Endothelial cell of umbilical vein (primary cell): ENCODE measurements at regions not wholly inside any gene's neighbourhood (a gene's known extent, or its start where the extent isn't known, plus 50 kb on each side); places are given as distances from the start of the nearest gene placed in this dataset.

ENCODE experiments used
- BruUV-seq: library from RNA; stranded (reverse); fragments of 400-500 nt; replicated peaks from 2 replicates; lab custom pipeline; 2021; lab: Mats Ljungman, UMichigan
- CTCF ChIA-PET: fragments of 300-600, 350-600 bp; sonication (Branson Sonifier 250); formaldehyde crosslinking; loops from one replicate; lab custom pipeline; 2021; ENCODE audit warnings: antibody characterized with exemption, inconsistent platforms; lab: Charles Lee
- POLR2A ChIA-PET: fragments of 300-600, 350-600 bp; sonication (Branson Sonifier 250); formaldehyde crosslinking; loops from one replicate; lab custom pipeline; 2021; ENCODE audit warnings: antibody characterized with exemption, inconsistent platforms; lab: Charles Lee
- DNase-seq: peaks from one replicate; pipeline ENCODE4 v3.0.0-alpha.2; 2011; ENCODE audit warnings: low read depth, low spot score
- FAIRE-seq: peaks from 2 replicates; lab custom pipeline; 2011; peaks lifted over from hg19 to GRCh38; lab: Jason Lieb, UNC
- H2AFZ ChIP-seq: 2 replicates; pipeline ENCODE4 v1.6.0; 2012; ENCODE audit warnings: low read depth, low read length, control low read depth, inconsistent platforms
- H3K27ac ChIP-seq: 2 replicates; pipeline ENCODE4 v1.5.1; 2011; ENCODE audit warnings: low read depth, mild to moderate bottlenecking, control low read depth, low read length, moderate library complexity; ENCODE audit not compliant: insufficient read depth
- H3K27me3 ChIP-seq, 2 experiments: 2 replicates each; pipeline versions ENCODE4 v1.6.0 to v1.6.1; 2011; ENCODE audit warnings: low read length in 2 of 2, mixed read lengths in 1 of 2; ENCODE audit not compliant: control insufficient read depth in 2 of 2, insufficient read depth in 2 of 2
- H3K36me3 ChIP-seq, 2 experiments: 2 replicates in 1 of 2; 3 replicates in 1 of 2; pipeline ENCODE4 v1.5.1; 2011; ENCODE audit warnings: low read length in 2 of 2, mild to moderate bottlenecking in 1 of 2, moderate library complexity in 1 of 2; ENCODE audit not compliant: control insufficient read depth in 2 of 2, insufficient read depth in 2 of 2; ENCODE audit errors: extremely low read depth in 1 of 2
- H3K4me1 ChIP-seq: 3 replicates; pipeline ENCODE4 v1.5.1; 2011; ENCODE audit warnings: mild to moderate bottlenecking, low read length; ENCODE audit not compliant: control insufficient read depth, insufficient read depth; ENCODE audit errors: extremely low read depth
- H3K4me2 ChIP-seq: 2 replicates; pipeline ENCODE4 v1.6.1; 2011; ENCODE audit warnings: low read length, control low read depth, mixed read lengths; ENCODE audit not compliant: insufficient read depth
- H3K4me3 ChIP-seq, 3 experiments: fragments of 200-600 bp in 1 of 3; sonication (generic), shearing (Covaris generic) in 1 of 3; replicated peaks in 1 of 3; 2 replicates each; pipeline ENCODE4 v1.5.1; 2011 to 2016; ENCODE audit warnings: control low read depth in 3 of 3, low read length in 3 of 3, mild to moderate bottlenecking in 2 of 3, inconsistent platforms in 1 of 3, low read depth in 1 of 3, moderate library complexity in 1 of 3; ENCODE audit not compliant: insufficient read depth in 1 of 3
- H3K79me2 ChIP-seq: 2 replicates; pipeline ENCODE4 v1.6.0; 2012; ENCODE audit warnings: low read length, inconsistent platforms; ENCODE audit not compliant: control insufficient read depth, insufficient read depth
- H3K9ac ChIP-seq: replicated peaks from 2 replicates; pipeline ENCODE3; 2011; ENCODE audit warnings: low read length, control low read depth; ENCODE audit not compliant: insufficient read depth; ENCODE audit errors: extremely low read depth
- H3K9me1 ChIP-seq: replicated peaks from 3 replicates; pipeline ENCODE4 v1.6.0; 2011; ENCODE audit warnings: mild to moderate bottlenecking, low read length; ENCODE audit not compliant: control insufficient read depth, insufficient read depth; ENCODE audit errors: extremely low read depth
- H3K9me3 ChIP-seq: replicated peaks from 2 replicates; pipeline ENCODE4 v1.5.1; 2012; ENCODE audit warnings: low read length, inconsistent platforms; ENCODE audit not compliant: control insufficient read depth, insufficient read depth
- H4K20me1 ChIP-seq: replicated peaks from 2 replicates; pipeline ENCODE3; 2011; ENCODE audit warnings: mild to moderate bottlenecking, low read length; ENCODE audit not compliant: control insufficient read depth, insufficient read depth; ENCODE audit errors: extremely low read depth
- CTCF ChIP-seq, 2 donors: IDR thresholded peaks; 1 replicate in 1 of 2; 2 replicates in 1 of 2; pipeline ENCODE4 v1.5.1; 2011; ENCODE audit warnings: low read length in 2 of 2, mild to moderate bottlenecking in 2 of 2, moderate library complexity in 2 of 2, control low read depth in 1 of 2, inconsistent platforms in 1 of 2, low read depth in 1 of 2; ENCODE audit not compliant: insufficient read depth in 1 of 2; ENCODE audit errors: extremely low read depth in 1 of 2
- EZH2 ChIP-seq: IDR thresholded peaks from 2 replicates; pipeline ENCODE4 v1.6.1; 2012; ENCODE audit warnings: borderline replicate concordance, low read depth, mild to moderate bottlenecking, moderate library complexity, low read length, inconsistent platforms; ENCODE audit not compliant: severe bottlenecking
- FOS ChIP-seq: IDR thresholded peaks from 2 replicates; pipeline ENCODE4 v1.6.1; 2011; ENCODE audit warnings: mild to moderate bottlenecking, low read length, moderate library complexity, borderline replicate concordance; ENCODE audit not compliant: insufficient read depth
- GATA2 ChIP-seq: IDR thresholded peaks from 2 replicates; pipeline ENCODE4 v1.7.0; 2011; ENCODE audit warnings: low read depth, mild to moderate bottlenecking, moderate library complexity, mixed read lengths, low read length; ENCODE audit not compliant: insufficient read length, insufficient read depth
- JUN ChIP-seq: IDR thresholded peaks from 2 replicates; pipeline ENCODE4 v1.6.1; 2011; ENCODE audit warnings: borderline replicate concordance, low read depth; ENCODE audit not compliant: insufficient read length, insufficient read depth
- MYC ChIP-seq: IDR thresholded peaks from one replicate; pipeline ENCODE4 v1.6.1; 2011; ENCODE audit warnings: mild to moderate bottlenecking, low read depth, low read length
- POLR2A ChIP-seq: IDR thresholded peaks from 2 replicates; pipeline ENCODE4 v1.6.1; 2012; ENCODE audit warnings: low read depth, mild to moderate bottlenecking, control low read depth, low read length
- POLR2AphosphoS5 ChIP-seq: IDR thresholded peaks from 2 replicates; pipeline ENCODE4 v1.6.1; 2012; ENCODE audit warnings: low read depth, mild to moderate bottlenecking, control low read depth, low read length, moderate library complexity; ENCODE audit not compliant: insufficient read depth
- dilution Hi-C: fragments of 300-500 bp; cut with MboI; formaldehyde crosslinking; loops from one replicate; pipeline ENCODE4 v1.15.0; 2019; ENCODE audit warnings: low sequenced_read_pairs; ENCODE audit not compliant: extremely low pct_ligation_motif_present
- intact Hi-C: fragments of 100-400 bp; cut with micrococcal nuclease; formaldehyde crosslinking; loops from one replicate; pipeline ENCODE4 v1.10.0; 2022
- TF ChIP-seq, protein P1 (sequence below): IDR thresholded peaks from 2 replicates; pipeline ENCODE4 v1.6.1; 2011; ENCODE audit not compliant: insufficient read depth, insufficient read length

- TF ChIP-seq FOS (no peak), POLR2AphosphoS5 (no peak), POLR2A (no peak), MYC (no peak), JUN (no peak), GATA2 (no peak), CTCF (IDR thresholded peaks at IDR 0.05; ENCODE audit: extremely low read depth in 1 of 2, insufficient read depth in 1 of 2, low read depth in 1 of 2, low read length in 2 of 2) (no peak), EZH2 (no peak)
- TF ChIP-seq, protein P1, sequence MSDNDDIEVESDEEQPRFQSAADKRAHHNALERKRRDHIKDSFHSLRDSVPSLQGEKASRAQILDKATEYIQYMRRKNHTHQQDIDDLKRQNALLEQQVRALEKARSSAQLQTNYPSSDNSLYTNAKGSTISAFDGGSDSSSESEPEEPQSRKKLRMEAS, result no peak
- DNase-seq, result peak; percentile 70
These were observed 645.0 kb downstream of the PCDH7 start for GRCh38 chr4:31365006-31365690.

More at GRCh38 chr4:31365006-31365690, 645.0 kb downstream of the PCDH7 start:
- H3K27ac ChIP-seq, result no peak overlapping the region
- POLR2A ChIA-PET, result interaction anchor here (0.5 kb wide), 1 partner anchor 182 kb away, joined by 4 read pairs; no protein-coding TSS in a partner anchor
- no peak overlapping the region for H3K4me2 ChIP-seq
- dilution Hi-C loops, result no loop called here
- no peaks in the 10 kb centered on the region for H3K27me3 ChIP-seq
- no peak overlapping the region for H3K4me3 ChIP-seq
- H3K79me2 ChIP-seq, result no peaks in the 10 kb centered on the region
- no peaks in the 10 kb centered on the region for H3K36me3 ChIP-seq
- no peaks in the 10 kb centered on the region for H3K9me3 ChIP-seq
- H3K9me1 ChIP-seq, result no peaks in the 10 kb centered on the region
- H4K20me1 ChIP-seq, result no peaks in the 10 kb centered on the region
- FAIRE-seq, result no peak
- H2AFZ ChIP-seq, result no peak overlapping the region
- H3K9ac ChIP-seq, result no peak overlapping the region
- CTCF ChIA-PET, result interaction anchor here (1.0 to 1.5 kb wide), 3 partner anchors 309 to 646 kb away, joined by 3 to 4 read pairs (median 3); no protein-coding TSS in a partner anchor
- H3K4me1 ChIP-seq, result no peaks in the 10 kb centered on the region
- intact Hi-C loops, result no loop called here
- BruUV-seq, result no TSS peak
